ENCODE measurements at regions not wholly inside any gene's neighbourhood (a gene's known extent, or its start where the extent isn't known, plus 50 kb on each side); places are given as distances from the start of the nearest gene placed in this dataset.

GRCh38 chr4:149056615-149057014 is 614.4 kb upstream of the NR3C2 start:
- TF ChIP-seq CTCF (IDR thresholded peaks at IDR 0.05) (no peak), POLR2A (IDR thresholded peaks at IDR 0.05) (no peak)
